ENCODE measurements at regions not wholly inside any gene's neighbourhood (a gene's known extent, or its start where the extent isn't known, plus 50 kb on each side); places are given as distances from the start of the nearest gene placed in this dataset.

- no peak overlapping the region for H3K4me3 Mint-ChIP-seq
- Histone ChIP-seq H2AFZ (replicated peaks) (no peak overlapping the region), H3F3A (ENCODE audit: low read depth) (no peaks in the 10 kb centered on the region), H3K4me1 (peaks cover 5% of the 10 kb centered on the region), H3K9me3 (ENCODE audit: low read depth) (no peaks in the 10 kb centered on the region), H3K27me3 (no peaks in the 10 kb centered on the region), H3K4me2 (no peak overlapping the region), H3K36me3 (no peaks in the 10 kb centered on the region), H3K27ac (no peak overlapping the region), H4K20me1 (ENCODE audit: low read depth) (no peaks in the 10 kb centered on the region), H3K9ac (no peak overlapping the region), H3K79me2 (ENCODE audit: low read depth) (no peaks in the 10 kb centered on the region), H3K4me3 (no peak overlapping the region)
- peaks cover 4% of the 10 kb centered on the region for H3K4me1 Mint-ChIP-seq
- peaks cover 2% of the 10 kb centered on the region for H3K27me3 Mint-ChIP-seq (ENCODE audit: insufficient read depth, low read depth)
- H3K27ac Mint-ChIP-seq, result no peak overlapping the region
- DNase-seq (ENCODE audit: low spot score), result no peak
- H3K36me3 Mint-ChIP-seq, result no peaks in the 10 kb centered on the region
- no peaks in the 10 kb centered on the region for H3K9me3 Mint-ChIP-seq
- TF ChIP-seq EZH2phosphoT487 (IDR thresholded peaks at IDR 0.05) (no peak), CTCF (IDR thresholded peaks at IDR 0.05) (no peak), EZH2 (IDR thresholded peaks at IDR 0.05) (no peak)
Observed at GRCh38 chr5:74242516-74242915, 398.0 kb downstream of the ENC1 start.

- Histone ChIP-seq H4K20me1 (ENCODE audit: low read depth) (no peaks in the 10 kb centered on the region), H3K9ac (no peak overlapping the region), H3F3A (ENCODE audit: low read depth) (no peaks in the 10 kb centered on the region), H3K4me3 (no peak overlapping the region), H3K27ac (no peak overlapping the region), H2AFZ (replicated peaks) (no peak overlapping the region), H3K9me3 (ENCODE audit: low read depth) (no peaks in the 10 kb centered on the region), H3K4me1 (peaks cover 5% of the 10 kb centered on the region), H3K27me3 (no peaks in the 10 kb centered on the region), H3K4me2 (no peak overlapping the region), H3K36me3 (no peaks in the 10 kb centered on the region), H3K79me2 (ENCODE audit: low read depth) (no peaks in the 10 kb centered on the region)
- Mint-ChIP-seq H3K36me3 (no peaks in the 10 kb centered on the region), H3K27me3 (ENCODE audit: insufficient read depth, low read depth) (peaks cover 2% of the 10 kb centered on the region), H3K4me1 (no peaks in the 10 kb centered on the region), H3K9me3 (no peaks in the 10 kb centered on the region), H3K4me3 (no peak overlapping the region), H3K27ac (no peak overlapping the region)
- TF ChIP-seq CTCF (IDR thresholded peaks at IDR 0.05) (no peak), EZH2 (IDR thresholded peaks at IDR 0.05) (no peak), EZH2phosphoT487 (IDR thresholded peaks at IDR 0.05) (no peak)
- no peak for DNase-seq (ENCODE audit: low spot score)
Observed at GRCh38 chr5:74241751-74242140, 398.8 kb downstream of the ENC1 start.

- H3K9ac ChIP-seq, result no peak overlapping the region
- H3K4me3 Mint-ChIP-seq, result no peak overlapping the region
- no peak overlapping the region for H3K4me3 ChIP-seq
- no peaks in the 10 kb centered on the region for H3K9me3 ChIP-seq (ENCODE audit: low read depth)
- peaks cover 5% of the 10 kb centered on the region for H3K4me1 ChIP-seq
- H3F3A ChIP-seq (ENCODE audit: low read depth), result no peaks in the 10 kb centered on the region
- H3K27me3 Mint-ChIP-seq (ENCODE audit: insufficient read depth, low read depth), result peaks cover 2% of the 10 kb centered on the region
- no peaks in the 10 kb centered on the region for H3K4me1 Mint-ChIP-seq
- no peak for DNase-seq (ENCODE audit: low spot score)
- no peaks in the 10 kb centered on the region for H3K36me3 Mint-ChIP-seq
- no peaks in the 10 kb centered on the region for H4K20me1 ChIP-seq (ENCODE audit: low read depth)
- H3K4me2 ChIP-seq, result no peak overlapping the region
- H3K27ac ChIP-seq, result no peak overlapping the region
- TF ChIP-seq EZH2phosphoT487 (IDR thresholded peaks at IDR 0.05) (no peak), CTCF (IDR thresholded peaks at IDR 0.05) (no peak), EZH2 (IDR thresholded peaks at IDR 0.05) (no peak)
- H3K79me2 ChIP-seq (ENCODE audit: low read depth), result no peaks in the 10 kb centered on the region
- H3K27me3 ChIP-seq, result no peaks in the 10 kb centered on the region
- no peaks in the 10 kb centered on the region for H3K9me3 Mint-ChIP-seq
- no peaks in the 10 kb centered on the region for H3K36me3 ChIP-seq
- no peak overlapping the region for H3K27ac Mint-ChIP-seq
- no peak overlapping the region for H2AFZ ChIP-seq (replicated peaks)
Observed at GRCh38 chr5:74240783-74241750, 399.5 kb downstream of the ENC1 start.
